Right lobe of liver (tissue), 4 donors: ENCODE measurements at regions not wholly inside any gene's neighbourhood (a gene's known extent, or its start where the extent isn't known, plus 50 kb on each side); places are given as distances from the start of the nearest gene placed in this dataset.

ENCODE experiments used
- POLR2A ChIP-seq: fragments of 450-650 bp; IDR thresholded peaks from one replicate; pipeline ENCODE4 v1.6.1; 2017; ENCODE audit warnings: antibody characterized with exemption, mild to moderate bottlenecking
- TF ChIP-seq, protein P1 (sequence below), 4 donors: fragments of 200-600 bp in 3 of 4; fragments of 450-650 bp in 1 of 4; IDR thresholded peaks; one replicate each; pipeline versions ENCODE4 v1.5.1 to v1.8.0; 2016 to 2022; ENCODE audit warnings: antibody characterized with exemption in 4 of 4, mild to moderate bottlenecking in 2 of 4
- donor health status: DM: no; HTN: no; CAD: no.
- donor health status: DM: no; HTN: no; CAD: no.
- donor health status: DM: no; HTN: yes; CAD: no.

DNA sequence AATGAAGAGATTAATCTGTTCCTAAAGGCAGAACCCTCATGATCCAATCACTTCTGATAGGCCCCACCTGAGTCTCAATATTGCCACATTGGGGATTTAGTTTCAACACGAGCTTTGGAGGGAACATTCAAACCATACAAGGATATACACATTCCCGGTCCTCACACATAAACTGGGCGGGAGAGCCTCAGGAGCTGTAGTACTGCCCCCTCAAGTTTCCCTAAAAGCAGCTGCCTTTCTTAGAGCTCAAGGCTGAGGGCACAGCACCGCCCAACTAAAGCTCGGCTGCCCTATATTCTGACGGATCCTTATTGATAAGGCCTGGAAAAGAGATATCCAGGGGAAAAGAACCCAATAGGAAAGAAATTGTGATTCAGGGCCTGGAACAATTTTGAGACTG, 83.0 kb downstream of the GADD45G start:
- TF ChIP-seq, protein P1, sequence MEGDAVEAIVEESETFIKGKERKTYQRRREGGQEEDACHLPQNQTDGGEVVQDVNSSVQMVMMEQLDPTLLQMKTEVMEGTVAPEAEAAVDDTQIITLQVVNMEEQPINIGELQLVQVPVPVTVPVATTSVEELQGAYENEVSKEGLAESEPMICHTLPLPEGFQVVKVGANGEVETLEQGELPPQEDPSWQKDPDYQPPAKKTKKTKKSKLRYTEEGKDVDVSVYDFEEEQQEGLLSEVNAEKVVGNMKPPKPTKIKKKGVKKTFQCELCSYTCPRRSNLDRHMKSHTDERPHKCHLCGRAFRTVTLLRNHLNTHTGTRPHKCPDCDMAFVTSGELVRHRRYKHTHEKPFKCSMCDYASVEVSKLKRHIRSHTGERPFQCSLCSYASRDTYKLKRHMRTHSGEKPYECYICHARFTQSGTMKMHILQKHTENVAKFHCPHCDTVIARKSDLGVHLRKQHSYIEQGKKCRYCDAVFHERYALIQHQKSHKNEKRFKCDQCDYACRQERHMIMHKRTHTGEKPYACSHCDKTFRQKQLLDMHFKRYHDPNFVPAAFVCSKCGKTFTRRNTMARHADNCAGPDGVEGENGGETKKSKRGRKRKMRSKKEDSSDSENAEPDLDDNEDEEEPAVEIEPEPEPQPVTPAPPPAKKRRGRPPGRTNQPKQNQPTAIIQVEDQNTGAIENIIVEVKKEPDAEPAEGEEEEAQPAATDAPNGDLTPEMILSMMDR (IDR thresholded peaks at IDR 0.05), result no peak
- no peak for TF ChIP-seq POLR2A
